GM12874 (cell line): ENCODE measurements at regions not wholly inside any gene's neighbourhood (a gene's known extent, or its start where the extent isn't known, plus 50 kb on each side); places are given as distances from the start of the nearest gene placed in this dataset.

Source experiments
- CTCF ChIP-seq: IDR thresholded peaks from 2 replicates; pipeline ENCODE4 v1.5.1; 2011; ENCODE audit warnings: low read depth, mild to moderate bottlenecking, control low read depth, low read length, moderate library complexity; ENCODE audit not compliant: insufficient read depth

- TF ChIP-seq CTCF: no peak
Observed at GRCh38 chr18:30522288-30522929, 520.1 kb downstream of the DSC3 start.

- TF ChIP-seq CTCF: no peak
Observed at GRCh38 chr18:30514059-30514458, 528.5 kb downstream of the DSC3 start.

- TF ChIP-seq CTCF: no peak
Observed at GRCh38 chr18:30512872-30513271, 529.7 kb downstream of the DSC3 start.

GRCh38 chr18:30510882-30511281 is 531.7 kb downstream of the DSC3 start:
- no peak for TF ChIP-seq CTCF

GRCh38 chr18:30501594-30501993 is 540.9 kb downstream of the DSC3 start:
- no peak for TF ChIP-seq CTCF

GRCh38 chr18:30500240-30500945 is 542.1 kb downstream of the DSC3 start:
- no peak for TF ChIP-seq CTCF

GRCh38 chr18:30499721-30500120 is 542.8 kb downstream of the DSC3 start:
- TF ChIP-seq CTCF: no peak
